Kidney (tissue), 13 donors: ENCODE measurements at regions not wholly inside any gene's neighbourhood (a gene's known extent, or its start where the extent isn't known, plus 50 kb on each side); places are given as distances from the start of the nearest gene placed in this dataset.

Experiments used
- DNase-seq, 5 donors: peaks; one replicate each; pipeline ENCODE4 v3.0.0-alpha.2; 2013 to 2020
- FAIRE-seq: peaks from 2 replicates; lab custom pipeline; 2012; peaks lifted over from hg19 to GRCh38; lab: Jason Lieb, UNC
- H3K27ac ChIP-seq, 2 donors: one replicate each; pipeline ENCODE4 v1.7.0; 2013; ENCODE audit warnings: low read depth in 2 of 2, low read length in 2 of 2, inconsistent platforms in 1 of 2
- H3K27me3 ChIP-seq: one replicate; pipeline ENCODE4 v1.7.1; 2013; ENCODE audit warnings: low read length, inconsistent platforms; ENCODE audit not compliant: control insufficient read depth, insufficient read depth
- H3K36me3 ChIP-seq, 3 donors: one replicate each; pipeline versions ENCODE4 v1.7.0 to v1.7.1; 2013; ENCODE audit warnings: low read length in 3 of 3, control low read depth in 1 of 3, inconsistent platforms in 1 of 3; ENCODE audit not compliant: insufficient read depth in 3 of 3, control insufficient read depth in 2 of 3
- H3K4me1 ChIP-seq, 3 donors: one replicate each; pipeline versions ENCODE4 v1.7.0 to v1.7.1; 2013; ENCODE audit warnings: low read length in 3 of 3, inconsistent platforms in 1 of 3, low read depth in 1 of 3; ENCODE audit not compliant: control insufficient read depth in 2 of 3, insufficient read depth in 2 of 3
- H3K4me3 ChIP-seq, 3 donors: one replicate each; pipeline versions ENCODE4 v1.7.0 to v1.8.1; 2013; ENCODE audit warnings: low read length in 3 of 3, control low read depth in 1 of 3, inconsistent platforms in 1 of 3
- H3K9ac ChIP-seq, 3 donors: one replicate each; pipeline versions ENCODE4 v1.7.0 to v1.7.1; 2013; ENCODE audit warnings: low read length in 3 of 3, control low read depth in 1 of 3, inconsistent platforms in 1 of 3
- H3K9me3 ChIP-seq, 3 donors: one replicate each; pipeline versions ENCODE4 v1.7.0 to v1.7.1; 2013; ENCODE audit warnings: low read length in 3 of 3, control low read depth in 1 of 3, inconsistent platforms in 1 of 3; ENCODE audit not compliant: control insufficient read depth in 2 of 3, insufficient read depth in 1 of 3
- CTCF ChIP-seq: IDR thresholded peaks from 3 replicates; pipeline ENCODE4 v1.5.1; 2012; ENCODE audit warnings: mild to moderate bottlenecking, moderate library complexity, borderline replicate concordance; ENCODE audit not compliant: insufficient read depth; ENCODE audit errors: extremely low read depth
- intact Hi-C: fragments of 100-400 bp; cut with DNase I; formaldehyde crosslinking; loops from one replicate; pipeline ENCODE4 v1.11.1; 2022
- donor health status: control.
- donor health status: control.
- donor health status: control.
- donor health status: control.
- donor health status: control.
- donor health status: DM: yes; HTN: yes; CAD: no.
- donor health status: Normal renal cell carcinoma (clear cell type).

- Histone ChIP-seq H3K4me1 (no peaks in the 10 kb centered on the region), H3K9ac (no peak overlapping the region), H3K9me3 (no peaks in the 10 kb centered on the region), H3K27me3 (no peaks in the 10 kb centered on the region), H3K4me3 (no peak overlapping the region), H3K27ac (no peak overlapping the region), H3K36me3 (no peaks in the 10 kb centered on the region)
- DNase-seq (no peak), FAIRE-seq (no peak)
- no peak for TF ChIP-seq CTCF
- intact Hi-C loops: no loop called here
Measured at GRCh38 chr6:40973304-40973703, 65.7 kb downstream of the UNC5CL start.

GRCh38 chr6:40972814-40973213, 66.2 kb downstream of the UNC5CL start:
- DNase-seq: no peak
- FAIRE-seq: no peak
- no peaks in the 10 kb centered on the region for H3K4me1 ChIP-seq

GRCh38 chr6:40972190-40972589, 66.8 kb downstream of the UNC5CL start:
- no peak for DNase-seq
- Histone ChIP-seq H3K9me3 (no peaks in the 10 kb centered on the region), H3K27ac (no peak overlapping the region), H3K4me1 (no peaks in the 10 kb centered on the region), H3K4me3 (no peak overlapping the region), H3K36me3 (no peaks in the 10 kb centered on the region), H3K9ac (no peak overlapping the region), H3K27me3 (no peaks in the 10 kb centered on the region)
- intact Hi-C loops: no loop called here
- TF ChIP-seq CTCF: no peak
- FAIRE-seq: no peak

More at GRCh38 chr6:40972814-40973213, 66.2 kb downstream of the UNC5CL start:
- H3K27ac ChIP-seq: no peak overlapping the region
- H3K27me3 ChIP-seq: no peaks in the 10 kb centered on the region
- H3K4me3 ChIP-seq: no peak overlapping the region
- no peak overlapping the region for H3K9ac ChIP-seq
- intact Hi-C loops: no loop called here
- TF ChIP-seq CTCF: no peak
- H3K9me3 ChIP-seq: no peaks in the 10 kb centered on the region
- no peaks in the 10 kb centered on the region for H3K36me3 ChIP-seq

GRCh38 chr6:40968620-40969164, 70.3 kb downstream of the UNC5CL start:
- no peak overlapping the region for H3K9ac ChIP-seq
- FAIRE-seq (no peak), DNase-seq (no peak)
- no peak for TF ChIP-seq CTCF
- H3K36me3 ChIP-seq: no peaks in the 10 kb centered on the region
- no peak overlapping the region for H3K4me3 ChIP-seq
- H3K4me1 ChIP-seq: no peaks in the 10 kb centered on the region
- H3K9me3 ChIP-seq: no peaks in the 10 kb centered on the region
- intact Hi-C loops: no loop called here
- H3K27me3 ChIP-seq: no peaks in the 10 kb centered on the region
- no peak overlapping the region for H3K27ac ChIP-seq
